Tibial nerve (tissue), 4 donors: ENCODE measurements at regions not wholly inside any gene's neighbourhood (a gene's known extent, or its start where the extent isn't known, plus 50 kb on each side); places are given as distances from the start of the nearest gene placed in this dataset.

ENCODE experiments used
- CTCF ChIP-seq, 5 experiments: fragments of 200-600 bp in 3 of 5; fragments of 450-650 bp in 2 of 5; sonication (generic) in 3 of 5; IDR thresholded peaks; one replicate each; pipeline ENCODE4 v1.5.1; 2016 to 2019; ENCODE audit warnings: antibody characterized with exemption in 5 of 5, mild to moderate bottlenecking in 3 of 5, moderate library complexity in 2 of 5
- EP300 ChIP-seq, 2 donors: sonication (generic); formaldehyde crosslinking; IDR thresholded peaks; one replicate each; pipeline ENCODE4 v1.6.1; 2017; ENCODE audit warnings: antibody characterized with exemption in 2 of 2, mild to moderate bottlenecking in 1 of 2

- no peak for TF ChIP-seq CTCF (IDR thresholded peaks at IDR 0.05)
- TF ChIP-seq EP300 (IDR thresholded peaks at IDR 0.05): no peak
Measured at GRCh38 chr6:125564941-125565340, 184.5 kb upstream of the HEY2 start.
